Body of pancreas (tissue), 4 donors: ENCODE measurements at regions not wholly inside any gene's neighbourhood (a gene's known extent, or its start where the extent isn't known, plus 50 kb on each side); places are given as distances from the start of the nearest gene placed in this dataset.

Experiments
- POLR2A ChIP-seq, 3 donors: fragments of 450-650 bp; IDR thresholded peaks; one replicate each; pipeline ENCODE4 v1.6.1; 2016; ENCODE audit warnings: antibody characterized with exemption in 3 of 3, mild to moderate bottlenecking in 2 of 3
- TF ChIP-seq, protein P1 (sequence below), 7 experiments: fragments of 450-650 bp in 4 of 7; fragments of 200-600 bp in 3 of 7; sonication (generic) in 3 of 7; IDR thresholded peaks; one replicate each; pipeline ENCODE4 v1.5.1; 2016 to 2019; ENCODE audit warnings: antibody characterized with exemption in 7 of 7

DNA sequence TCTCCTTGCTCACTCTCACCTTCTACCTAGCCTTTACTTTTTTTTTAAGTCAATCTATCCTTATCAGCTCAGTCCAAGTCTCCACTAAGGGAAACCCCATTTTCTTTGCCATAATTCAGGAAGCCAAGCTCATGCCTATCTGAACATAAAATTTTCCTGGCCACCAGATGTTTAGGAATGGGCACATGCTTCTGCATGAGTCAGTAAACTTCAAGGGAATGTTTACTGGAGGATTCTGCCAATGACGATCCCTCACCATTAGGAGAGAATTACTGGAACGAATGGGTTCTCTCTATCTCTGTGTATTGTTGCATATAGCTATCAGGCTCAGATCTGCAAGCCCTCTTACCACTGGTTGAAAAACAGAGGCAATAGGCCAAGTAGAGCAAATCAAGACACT, 731.7 kb upstream of the ZNF804A start:
- TF ChIP-seq, protein P1, sequence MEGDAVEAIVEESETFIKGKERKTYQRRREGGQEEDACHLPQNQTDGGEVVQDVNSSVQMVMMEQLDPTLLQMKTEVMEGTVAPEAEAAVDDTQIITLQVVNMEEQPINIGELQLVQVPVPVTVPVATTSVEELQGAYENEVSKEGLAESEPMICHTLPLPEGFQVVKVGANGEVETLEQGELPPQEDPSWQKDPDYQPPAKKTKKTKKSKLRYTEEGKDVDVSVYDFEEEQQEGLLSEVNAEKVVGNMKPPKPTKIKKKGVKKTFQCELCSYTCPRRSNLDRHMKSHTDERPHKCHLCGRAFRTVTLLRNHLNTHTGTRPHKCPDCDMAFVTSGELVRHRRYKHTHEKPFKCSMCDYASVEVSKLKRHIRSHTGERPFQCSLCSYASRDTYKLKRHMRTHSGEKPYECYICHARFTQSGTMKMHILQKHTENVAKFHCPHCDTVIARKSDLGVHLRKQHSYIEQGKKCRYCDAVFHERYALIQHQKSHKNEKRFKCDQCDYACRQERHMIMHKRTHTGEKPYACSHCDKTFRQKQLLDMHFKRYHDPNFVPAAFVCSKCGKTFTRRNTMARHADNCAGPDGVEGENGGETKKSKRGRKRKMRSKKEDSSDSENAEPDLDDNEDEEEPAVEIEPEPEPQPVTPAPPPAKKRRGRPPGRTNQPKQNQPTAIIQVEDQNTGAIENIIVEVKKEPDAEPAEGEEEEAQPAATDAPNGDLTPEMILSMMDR (IDR thresholded peaks at IDR 0.05): no peak
- no peak for TF ChIP-seq POLR2A (IDR thresholded peaks at IDR 0.05)
